ENCODE measurements at regions not wholly inside any gene's neighbourhood (a gene's known extent, or its start where the extent isn't known, plus 50 kb on each side); places are given as distances from the start of the nearest gene placed in this dataset.
"Not testable (repeated sequence)": the region's sequence is repeated elsewhere in the genome, so short reads cannot be mapped to it uniquely, and the experiment has no call there.

DNA sequence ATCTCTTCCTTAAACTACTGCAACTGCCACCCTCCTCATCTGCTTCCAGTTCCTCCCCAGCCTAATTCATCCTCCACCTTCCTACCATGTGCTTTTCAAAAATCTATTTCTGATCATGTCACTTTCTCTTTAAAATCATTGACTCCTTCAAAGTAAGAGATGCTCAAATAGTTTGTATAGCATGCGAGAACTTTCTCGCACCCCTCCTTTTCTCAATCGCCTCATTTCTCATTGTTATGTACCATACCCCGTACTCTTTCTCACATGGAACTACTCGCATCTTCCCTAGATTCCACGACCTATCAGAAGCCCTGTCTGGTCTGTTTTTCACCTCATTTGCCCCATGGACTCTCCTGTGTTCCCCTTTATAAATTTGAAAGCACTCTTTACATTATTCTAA is 238.2 kb downstream of the NRIP1 start:
- TF ChIP-seq, protein P1, sequence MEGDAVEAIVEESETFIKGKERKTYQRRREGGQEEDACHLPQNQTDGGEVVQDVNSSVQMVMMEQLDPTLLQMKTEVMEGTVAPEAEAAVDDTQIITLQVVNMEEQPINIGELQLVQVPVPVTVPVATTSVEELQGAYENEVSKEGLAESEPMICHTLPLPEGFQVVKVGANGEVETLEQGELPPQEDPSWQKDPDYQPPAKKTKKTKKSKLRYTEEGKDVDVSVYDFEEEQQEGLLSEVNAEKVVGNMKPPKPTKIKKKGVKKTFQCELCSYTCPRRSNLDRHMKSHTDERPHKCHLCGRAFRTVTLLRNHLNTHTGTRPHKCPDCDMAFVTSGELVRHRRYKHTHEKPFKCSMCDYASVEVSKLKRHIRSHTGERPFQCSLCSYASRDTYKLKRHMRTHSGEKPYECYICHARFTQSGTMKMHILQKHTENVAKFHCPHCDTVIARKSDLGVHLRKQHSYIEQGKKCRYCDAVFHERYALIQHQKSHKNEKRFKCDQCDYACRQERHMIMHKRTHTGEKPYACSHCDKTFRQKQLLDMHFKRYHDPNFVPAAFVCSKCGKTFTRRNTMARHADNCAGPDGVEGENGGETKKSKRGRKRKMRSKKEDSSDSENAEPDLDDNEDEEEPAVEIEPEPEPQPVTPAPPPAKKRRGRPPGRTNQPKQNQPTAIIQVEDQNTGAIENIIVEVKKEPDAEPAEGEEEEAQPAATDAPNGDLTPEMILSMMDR (IDR thresholded peaks at IDR 0.05), result no peak
- Histone ChIP-seq H3K4me3 (no peak overlapping the region), H3K9me3 (no peaks in the 10 kb centered on the region), H3K27me3 (no peaks in the 10 kb centered on the region), H3K27ac (no peak overlapping the region), H3K36me3 (no peaks in the 10 kb centered on the region), H3K4me1 (no peaks in the 10 kb centered on the region)
- DNase-seq (ENCODE audit: low spot score), result no peak

DNA sequence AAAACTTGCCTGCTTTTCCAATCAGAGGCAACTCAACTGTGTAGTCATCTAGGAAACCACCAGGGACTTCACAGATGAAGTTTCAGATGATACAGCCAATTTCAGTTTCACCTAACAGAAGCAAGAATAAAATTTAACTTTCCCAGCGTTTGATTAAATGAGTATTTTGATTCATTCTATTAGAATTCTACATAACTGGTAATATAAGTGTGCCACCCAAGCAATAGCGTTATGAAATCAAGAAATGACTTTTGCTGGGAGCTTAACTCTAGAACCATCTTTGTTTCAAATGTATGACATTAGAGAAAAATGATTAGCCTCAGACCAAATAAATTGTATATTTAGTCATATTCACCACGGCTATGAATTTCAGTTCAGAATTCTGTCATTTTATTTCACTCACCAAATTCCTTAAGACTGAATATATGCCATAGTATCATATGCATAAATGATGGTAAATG is 239.3 kb downstream of the NRIP1 start:
- TF ChIP-seq, protein P1 (IDR thresholded peaks at IDR 0.05), result no peak

DNA sequence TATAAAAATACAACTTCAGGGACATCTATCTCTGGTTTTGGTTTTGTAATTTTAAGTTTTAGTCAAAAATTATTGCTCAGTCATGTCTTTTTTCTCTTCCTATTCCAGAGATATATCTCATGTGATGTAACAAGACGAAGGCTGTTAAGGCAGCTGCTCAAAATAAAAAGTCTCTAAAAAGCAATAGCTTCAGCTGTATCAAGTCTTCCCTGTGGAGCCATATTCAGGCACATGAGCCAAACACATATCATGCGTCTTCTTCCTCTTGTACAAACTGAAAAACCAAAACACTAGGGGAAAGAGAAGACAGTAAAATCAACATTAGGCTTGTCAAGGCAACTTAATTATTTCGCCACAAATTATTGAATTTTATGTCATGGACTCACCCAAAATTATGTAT is 240.7 kb downstream of the NRIP1 start:
- Histone ChIP-seq H3K9me3 (no peaks in the 10 kb centered on the region), H3K4me1 (no peaks in the 10 kb centered on the region), H3K36me3 (no peaks in the 10 kb centered on the region), H3K27me3 (no peaks in the 10 kb centered on the region), H3K27ac (no peak overlapping the region), H3K4me3 (no peak overlapping the region)
- no peak for DNase-seq (ENCODE audit: low spot score)
- TF ChIP-seq, protein P1 (IDR thresholded peaks at IDR 0.05), result no peak

More for the DNA sequence above, 239.3 kb downstream of the NRIP1 start:
- Histone ChIP-seq H3K4me1 (no peaks in the 10 kb centered on the region), H3K27me3 (no peaks in the 10 kb centered on the region), H3K4me3 (no peak overlapping the region), H3K27ac (no peak overlapping the region), H3K9me3 (no peaks in the 10 kb centered on the region), H3K36me3 (no peaks in the 10 kb centered on the region)
- no peak for DNase-seq (ENCODE audit: low spot score)

DNA sequence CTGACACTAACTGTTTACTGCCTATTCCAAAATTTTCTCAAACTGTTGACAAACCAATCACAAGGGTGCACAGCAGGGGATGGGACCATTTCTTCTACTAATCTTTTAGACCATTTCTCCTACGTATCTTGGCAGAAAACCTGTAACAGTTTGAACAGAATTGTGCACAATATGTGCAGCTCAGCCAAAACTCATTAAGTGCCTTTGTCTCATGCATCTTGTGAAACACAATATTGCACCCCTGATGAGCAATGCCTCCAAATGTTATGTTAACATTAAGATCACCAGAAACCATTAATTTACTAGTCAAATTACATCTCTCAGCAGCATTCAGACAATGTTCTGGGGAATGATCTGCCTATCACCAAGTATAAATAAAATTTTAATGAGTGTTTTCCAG is 247.5 kb downstream of the NRIP1 start:
- Histone ChIP-seq H3K9me3 (peaks cover 0 to 12% of the 10 kb centered on the region in 2 donors), H3K27ac (no peak overlapping the region), H3K4me1 (no peaks in the 10 kb centered on the region), H3K27me3 (no peaks in the 10 kb centered on the region), H3K36me3 (no peaks in the 10 kb centered on the region), H3K4me3 (no peak overlapping the region)
- TF ChIP-seq, protein P1 (IDR thresholded peaks at IDR 0.05), result no peak
- DNase-seq (ENCODE audit: low spot score), result no peak

DNA sequence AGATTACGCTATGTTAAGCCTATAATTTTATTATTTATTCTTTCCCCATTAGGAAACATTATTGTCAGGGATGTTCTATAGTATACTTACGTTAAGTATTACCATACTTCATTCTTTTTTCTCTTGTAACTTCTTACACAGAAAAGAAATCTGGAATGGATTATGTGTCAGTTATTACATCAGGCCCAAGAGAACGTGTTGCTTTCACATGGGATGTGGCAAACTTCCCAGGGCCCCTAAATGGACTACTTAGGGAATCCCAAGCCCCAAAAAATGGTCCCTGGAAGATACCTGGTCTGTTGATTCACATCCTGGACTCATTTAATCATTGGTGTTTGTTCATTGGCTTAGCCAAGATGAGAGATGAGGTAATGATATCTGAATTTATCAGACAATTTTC is 249.8 kb downstream of the NRIP1 start:
- Histone ChIP-seq H3K27ac (no peak overlapping the region), H3K36me3 (no peaks in the 10 kb centered on the region), H3K27me3 (no peaks in the 10 kb centered on the region), H3K9me3 (peaks cover 0 to 15% of the 10 kb centered on the region in 2 donors), H3K4me3 (no peak overlapping the region), H3K4me1 (no peaks in the 10 kb centered on the region)
- DNase-seq (ENCODE audit: low spot score), result no peak
- TF ChIP-seq, protein P1 (IDR thresholded peaks at IDR 0.05), result no peak

DNA sequence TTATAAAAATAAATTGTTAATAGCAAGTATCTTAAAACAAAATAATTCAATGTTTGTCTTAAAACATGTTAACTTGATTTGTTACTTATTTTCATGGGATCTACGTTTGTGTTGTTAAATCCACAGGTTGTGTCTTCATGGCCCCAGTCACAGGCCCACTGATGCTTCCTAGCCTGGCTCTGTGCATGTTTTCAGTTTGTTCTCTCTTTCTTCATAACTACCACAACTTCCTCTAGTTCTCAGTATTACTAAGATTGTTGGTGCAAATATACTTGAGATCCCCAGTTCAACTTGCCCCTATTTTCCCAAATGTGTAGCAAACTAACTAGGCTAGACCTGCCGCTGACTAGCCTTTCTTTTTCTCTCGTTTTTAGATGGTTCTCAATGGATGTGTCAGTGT is 250.5 kb downstream of the NRIP1 start:
- TF ChIP-seq, protein P1 (IDR thresholded peaks at IDR 0.05), result no peak
- Histone ChIP-seq H3K27ac (no peak overlapping the region), H3K4me3 (no peak overlapping the region), H3K36me3 (no peaks in the 10 kb centered on the region), H3K9me3 (peaks cover 0 to 15% of the 10 kb centered on the region in 2 donors), H3K4me1 (no peaks in the 10 kb centered on the region), H3K27me3 (no peaks in the 10 kb centered on the region)
- no peak for DNase-seq (ENCODE audit: low spot score)

DNA sequence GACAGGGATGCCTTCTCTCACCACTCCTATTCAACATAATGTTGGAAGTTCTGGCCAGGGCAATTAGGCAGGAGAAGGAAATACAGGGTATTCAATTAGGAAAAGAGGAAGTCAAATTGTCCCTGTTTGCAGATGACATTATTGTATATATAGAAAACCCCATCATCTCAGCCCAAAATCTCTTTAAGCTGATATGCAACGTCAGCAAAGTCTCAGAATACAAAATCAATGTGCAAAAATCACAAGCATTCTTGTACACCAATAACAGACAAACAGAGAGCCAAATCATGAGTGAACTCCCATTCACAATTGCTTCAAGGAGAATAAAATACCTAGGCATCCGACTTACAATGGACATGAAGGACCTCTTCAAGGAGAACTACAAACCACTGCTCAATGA is 258.1 kb upstream of the SAMSN1 start:
- H3K36me3 ChIP-seq; DNase-seq (ENCODE audit: low spot score); H3K4me3 ChIP-seq; H3K27ac ChIP-seq; H3K27me3 ChIP-seq; H3K4me1 ChIP-seq; H3K9me3 ChIP-seq: not testable (repeated sequence)
